GM21737 (cell line): ENCODE measurements at regions not wholly inside any gene's neighbourhood (a gene's known extent, or its start where the extent isn't known, plus 50 kb on each side); places are given as distances from the start of the nearest gene placed in this dataset.
"Not testable (repeated sequence)": the region's sequence is repeated elsewhere in the genome, so short reads cannot be mapped to it uniquely, and the experiment has no call there.

Source experiments
- ATAC-seq: cut with Tn5 transposase; IDR thresholded peaks from one replicate; pipeline ENCODE4 v1.9.1; 2021; ENCODE audit warnings: mild to moderate bottlenecking, moderate library complexity; ENCODE audit not compliant: unreplicated experiment

DNA sequence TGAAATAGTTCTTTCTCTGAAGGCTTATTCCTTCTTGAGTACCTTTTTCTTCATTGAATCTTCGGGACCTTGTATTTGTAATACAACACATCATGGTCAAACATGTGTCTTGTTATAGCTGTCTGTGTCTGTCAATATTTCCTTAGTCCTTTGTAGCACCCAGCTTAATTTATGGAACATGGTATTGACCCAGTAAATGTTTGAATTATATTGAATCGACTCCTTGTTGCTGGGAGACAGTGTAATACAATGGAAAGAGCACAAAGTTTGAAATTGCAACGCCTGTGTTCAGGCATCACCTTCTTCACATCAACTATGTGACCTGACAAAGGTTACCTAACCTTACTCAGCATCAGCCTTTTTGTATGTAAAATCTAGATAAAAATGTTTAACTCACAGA lies 267.2 kb upstream of the CYRIA start:
- no peak for ATAC-seq

DNA sequence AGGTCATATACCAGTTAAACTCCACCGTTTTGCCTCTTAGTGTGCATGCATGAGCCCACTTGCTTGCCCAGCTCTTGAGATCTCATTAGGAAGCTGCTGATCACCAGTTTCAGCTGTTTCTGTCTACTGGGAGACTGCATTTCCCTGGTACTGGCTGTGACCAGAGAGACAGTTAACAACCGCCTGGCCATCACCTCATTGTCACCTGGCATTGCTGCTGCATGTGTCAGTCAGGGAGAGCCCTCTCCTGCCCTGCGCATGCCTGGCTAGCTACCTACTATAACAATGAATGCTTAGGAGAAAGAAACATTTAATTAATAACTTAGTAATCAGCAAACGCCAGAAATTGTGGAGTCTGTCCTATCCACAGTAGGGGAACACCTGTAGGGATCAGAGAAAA lies 265.8 kb upstream of the CYRIA start:
- ATAC-seq: no peak

DNA sequence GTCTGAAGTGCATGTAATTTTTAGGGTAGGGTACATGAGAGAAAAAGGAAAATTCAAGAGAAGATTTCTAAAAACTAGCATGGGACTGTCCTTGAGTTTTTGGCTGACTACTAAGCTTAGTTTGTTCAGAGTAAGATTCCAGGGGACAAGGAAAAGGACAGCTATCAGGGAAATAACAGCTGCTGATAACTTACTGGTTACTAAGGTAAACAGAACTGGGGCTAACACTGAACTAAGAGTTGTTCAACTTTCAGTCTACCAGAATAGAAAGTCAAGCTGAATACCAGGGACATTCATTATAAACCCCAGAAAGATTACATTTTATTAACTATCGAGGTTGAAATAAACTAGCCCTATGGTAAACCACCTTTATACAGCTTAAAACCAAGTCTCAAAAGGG lies 261.8 kb upstream of the CYRIA start:
- ATAC-seq: no peak

DNA sequence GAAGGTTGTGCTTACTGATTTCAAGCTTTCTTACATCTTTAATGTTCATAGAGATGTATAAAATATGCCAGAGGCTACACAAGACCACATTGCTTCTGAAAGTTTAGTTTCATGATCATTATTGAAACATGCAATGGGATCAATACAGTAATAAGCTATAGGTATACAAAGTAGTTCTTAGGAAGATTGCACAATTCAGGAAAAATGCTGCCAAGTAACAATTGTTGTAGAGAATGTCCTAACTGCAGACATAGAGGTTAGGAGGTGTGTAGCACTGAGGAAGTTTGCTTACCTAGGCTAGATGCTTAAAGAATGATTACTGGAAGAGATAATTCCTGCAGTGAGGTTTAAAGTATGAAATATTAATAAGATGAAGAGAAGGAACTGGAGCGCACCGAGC lies 259.5 kb upstream of the CYRIA start:
- ATAC-seq: no peak

DNA sequence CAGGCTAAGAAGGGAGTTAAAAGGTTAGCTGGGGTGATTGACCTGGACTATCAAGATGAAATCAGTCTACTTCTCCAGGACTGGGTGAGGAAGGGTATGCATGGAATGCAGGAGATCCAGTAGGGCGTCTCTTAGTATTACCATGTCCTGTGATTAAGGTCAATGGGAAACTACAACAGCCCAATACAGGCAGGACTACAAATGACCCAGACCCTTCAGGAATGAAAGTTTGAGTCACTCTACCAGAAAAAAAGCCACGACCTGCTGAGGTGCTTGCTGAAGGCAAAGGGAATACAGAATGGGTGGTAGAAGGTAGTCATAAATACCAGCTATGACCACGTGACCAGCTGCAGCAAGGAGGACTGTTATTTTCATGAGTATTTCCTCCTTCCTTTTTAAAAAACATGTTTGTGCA lies 249.7 kb upstream of the CYRIA start:
- not testable (repeated sequence) for ATAC-seq

DNA sequence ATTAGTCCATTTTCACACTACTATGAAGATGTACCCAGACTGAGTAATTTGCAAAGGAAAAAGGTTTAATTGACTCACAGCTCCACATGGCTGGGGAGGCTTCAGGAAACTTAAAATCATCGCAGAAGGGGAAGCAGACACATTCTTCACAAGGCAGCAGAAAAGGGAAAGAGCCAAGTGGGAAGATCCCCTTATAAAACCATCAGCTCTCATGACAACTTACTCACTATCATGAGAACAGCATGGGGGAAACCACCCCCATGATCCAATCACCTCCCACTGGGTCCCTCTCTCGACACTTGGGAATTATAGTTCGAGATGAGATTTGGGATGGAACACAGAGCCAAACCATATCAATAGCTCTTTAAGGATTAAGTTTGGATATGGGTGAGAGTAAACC lies 246.1 kb upstream of the CYRIA start:
- no peak for ATAC-seq

DNA sequence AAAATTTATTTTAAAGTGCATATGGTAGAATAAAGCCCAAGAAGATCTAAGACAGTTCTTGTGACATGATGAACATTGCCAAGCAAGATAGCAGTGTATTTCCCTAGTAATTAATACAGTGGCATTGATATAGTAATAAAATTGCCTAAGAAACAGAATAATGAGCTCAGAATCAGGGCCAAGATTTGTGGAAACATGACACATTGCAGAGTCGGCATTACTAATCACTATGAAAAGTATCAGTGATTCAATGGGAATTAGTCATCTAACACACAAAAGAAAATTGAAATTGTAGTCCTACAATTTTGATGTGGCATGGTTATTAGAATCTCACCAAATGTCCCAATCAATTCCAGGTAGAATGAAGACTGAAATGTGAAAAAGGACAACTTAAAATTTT lies 243.0 kb upstream of the CYRIA start:
- ATAC-seq: no peak

DNA sequence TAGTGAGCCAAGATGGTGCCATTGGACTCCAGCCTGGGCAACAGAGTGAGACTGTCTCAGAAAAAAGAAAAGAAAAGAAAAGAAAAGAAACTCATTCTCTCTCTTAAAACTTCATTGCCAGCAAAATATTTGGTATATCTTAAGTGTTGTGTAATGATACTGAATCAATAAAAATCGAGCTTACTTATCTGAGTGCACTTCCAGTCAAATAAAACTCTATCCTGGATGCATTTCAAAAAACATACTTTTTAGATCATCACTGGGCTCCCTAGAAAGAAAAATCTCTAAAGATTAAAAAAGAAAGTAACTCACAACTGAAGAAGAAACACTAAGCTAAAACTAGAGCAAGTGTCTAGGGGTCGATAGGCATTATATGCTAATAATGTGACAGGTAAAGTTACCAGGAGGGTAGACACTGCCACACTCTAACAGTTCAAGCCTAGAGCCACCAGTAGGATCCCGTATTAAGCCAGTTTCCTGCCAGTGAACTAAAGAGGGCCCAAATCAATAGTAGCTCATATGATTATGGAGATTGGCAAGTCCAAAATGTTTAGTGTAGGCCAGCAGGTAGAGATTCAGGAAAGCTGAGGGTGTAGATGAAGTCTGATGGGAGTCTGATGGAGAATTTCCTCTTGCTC lies 242.1 kb upstream of the CYRIA start:
- no peak for ATAC-seq

DNA sequence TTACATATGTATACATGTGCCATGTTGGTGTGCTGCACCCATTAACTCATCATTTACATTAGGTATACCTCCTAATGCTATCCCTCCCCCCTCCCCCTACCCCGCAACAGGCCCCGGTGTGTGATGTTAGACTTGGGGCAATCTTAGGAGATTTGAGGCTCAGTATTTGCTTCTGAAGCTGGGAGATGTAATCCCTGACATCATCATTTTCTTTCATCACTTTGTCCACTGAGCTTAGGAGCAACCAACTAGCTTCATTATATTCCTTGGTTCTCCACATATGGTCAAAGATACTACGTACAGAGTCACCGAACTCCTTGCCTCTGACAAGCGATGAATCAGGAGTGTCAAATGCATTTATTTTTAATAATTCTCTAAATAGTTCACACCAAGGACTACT lies 239.7 kb upstream of the CYRIA start:
- ATAC-seq: not testable (repeated sequence)

DNA sequence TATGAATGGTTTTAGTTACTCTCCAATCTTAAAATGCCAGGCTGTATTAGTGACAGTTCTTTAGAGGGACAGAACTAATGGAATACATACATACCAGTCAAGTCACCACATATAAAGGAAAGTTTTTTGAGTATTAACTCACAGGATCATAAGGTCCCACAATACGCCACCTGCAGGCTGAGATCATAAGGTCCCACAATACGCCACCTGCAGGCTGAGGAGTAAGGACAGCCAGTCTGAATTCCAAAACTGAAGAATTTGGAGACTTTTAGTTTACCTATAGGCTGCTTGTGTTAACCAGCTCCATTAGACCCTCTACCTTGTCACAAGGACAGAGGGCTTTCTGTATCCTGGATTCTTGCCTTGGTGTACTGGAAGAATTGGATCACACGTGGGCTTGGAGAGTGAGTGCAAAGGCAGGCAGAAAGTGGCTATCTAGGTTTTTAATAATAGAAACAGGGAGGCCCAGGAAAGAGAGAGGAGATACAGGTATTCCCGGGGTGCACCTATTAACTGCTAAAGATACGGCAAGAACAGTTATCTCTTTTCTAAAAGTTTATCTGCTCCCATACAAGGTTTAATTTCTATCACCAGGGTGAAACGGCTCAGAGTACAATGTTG lies 234.9 kb upstream of the CYRIA start:
- no peak for ATAC-seq

DNA sequence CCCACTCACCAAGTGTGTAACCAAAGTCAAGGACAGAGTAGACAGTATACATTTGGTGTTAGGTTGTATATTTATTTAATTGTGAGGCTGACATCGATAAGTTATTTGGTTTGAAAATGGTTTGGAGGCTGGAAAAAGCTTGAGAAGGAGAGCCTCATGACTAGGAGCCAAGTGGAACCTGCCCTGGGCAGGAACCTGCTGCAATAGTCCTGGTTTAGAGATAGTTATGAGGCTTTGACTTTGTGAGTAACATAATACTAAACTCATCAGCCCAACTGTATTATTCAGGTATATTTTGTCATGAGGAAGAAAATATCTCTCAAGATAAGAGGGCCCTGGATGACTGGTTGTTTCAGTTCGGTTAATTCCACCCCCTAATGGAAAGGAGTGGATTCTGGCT lies 234.3 kb upstream of the CYRIA start:
- no peak for ATAC-seq

DNA sequence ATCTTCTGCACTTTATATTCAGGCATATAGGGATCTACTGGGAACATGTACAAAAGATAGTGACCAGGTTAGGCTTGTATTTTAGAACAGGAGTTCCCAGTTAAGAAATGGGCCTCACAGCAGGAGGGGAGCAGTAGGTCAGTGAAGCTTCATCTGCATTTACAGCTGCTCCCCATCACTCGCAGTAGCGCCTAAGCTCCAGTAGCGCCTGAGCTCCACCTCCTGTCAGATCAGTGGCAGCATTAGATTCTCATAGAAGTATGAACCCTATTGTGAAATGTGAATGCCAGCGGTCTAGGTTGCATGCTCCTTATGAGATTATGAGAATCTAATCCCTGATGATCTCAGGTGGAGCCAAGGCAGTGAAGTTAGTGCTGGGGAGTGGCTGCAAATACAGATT lies 224.4 kb upstream of the CYRIA start:
- no peak for ATAC-seq

DNA sequence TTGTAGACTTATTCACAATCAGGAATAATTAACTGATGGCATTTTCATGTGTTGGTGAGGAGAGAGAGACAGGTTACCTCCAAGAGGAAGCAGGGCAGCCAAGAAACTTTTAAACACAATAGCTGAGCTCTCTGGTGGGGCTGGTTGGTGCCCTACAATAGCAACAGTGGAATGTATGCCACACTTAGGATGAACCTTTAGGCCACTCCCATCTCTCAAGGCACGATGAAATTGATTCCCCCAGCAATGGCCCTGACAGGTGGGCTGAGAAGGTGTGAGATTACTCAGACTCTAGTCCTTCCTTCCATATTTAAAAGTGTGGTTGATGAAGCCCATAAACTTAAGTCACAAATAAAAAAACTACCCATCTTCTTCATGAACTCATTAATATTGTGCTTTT lies 219.4 kb upstream of the CYRIA start:
- no peak for ATAC-seq

DNA sequence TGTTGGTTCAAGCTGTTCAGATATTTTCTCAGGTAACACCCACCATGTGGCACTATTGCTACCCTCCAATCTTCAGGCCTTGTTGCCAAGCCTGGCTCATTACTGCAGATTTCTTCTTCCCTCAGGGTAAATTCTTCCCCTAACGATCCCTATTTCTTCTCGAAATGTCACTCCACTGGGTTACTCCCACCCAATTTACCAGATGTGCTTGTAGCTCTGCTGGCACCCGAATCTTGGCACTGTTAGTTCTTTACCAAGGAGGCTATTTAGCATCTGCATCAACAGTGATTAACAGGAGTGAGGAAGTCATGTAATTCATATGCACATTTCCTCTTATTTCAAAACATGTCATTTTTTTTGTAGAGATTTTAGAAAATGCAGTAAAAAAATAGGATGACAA lies 217.1 kb upstream of the CYRIA start:
- no peak for ATAC-seq

DNA sequence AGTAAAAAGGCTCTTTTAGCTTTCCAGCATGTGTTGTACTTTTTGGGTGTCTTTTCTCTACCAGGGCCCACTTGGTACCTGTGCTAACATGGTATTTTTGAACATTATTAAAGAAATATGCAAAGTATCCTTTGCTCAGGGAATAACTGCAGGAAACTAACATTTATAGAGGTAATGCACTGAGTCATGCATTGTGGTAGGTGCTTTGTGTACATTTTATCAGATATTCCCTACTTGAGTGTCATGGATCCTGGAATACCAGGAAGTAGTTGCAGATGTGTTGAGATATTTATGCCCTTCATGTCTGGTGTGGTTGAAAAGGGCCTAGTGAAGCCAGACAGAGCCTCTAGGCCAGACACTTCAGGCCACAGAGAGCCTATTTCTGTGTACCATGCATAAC lies 215.5 kb upstream of the CYRIA start:
- ATAC-seq: no peak

DNA sequence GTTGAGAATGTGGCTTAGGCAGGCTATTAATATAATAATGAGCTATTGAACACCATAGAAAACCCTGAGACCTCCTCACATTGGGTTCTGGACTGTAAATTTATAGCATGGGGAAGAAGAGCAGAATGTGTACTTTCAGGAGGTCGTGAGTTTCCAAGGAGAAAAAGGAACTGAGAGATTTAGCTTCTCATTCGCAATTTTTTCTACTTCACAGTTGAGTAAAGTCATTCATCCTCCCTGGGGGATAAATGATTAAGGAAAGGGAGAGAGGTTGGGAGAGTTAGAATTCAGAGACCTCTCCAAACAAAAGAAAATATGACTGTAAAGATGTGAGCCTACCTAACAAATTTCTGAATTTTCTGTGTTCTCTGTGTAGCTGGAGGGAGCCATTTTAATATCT lies 205.8 kb upstream of the CYRIA start:
- no peak for ATAC-seq

DNA sequence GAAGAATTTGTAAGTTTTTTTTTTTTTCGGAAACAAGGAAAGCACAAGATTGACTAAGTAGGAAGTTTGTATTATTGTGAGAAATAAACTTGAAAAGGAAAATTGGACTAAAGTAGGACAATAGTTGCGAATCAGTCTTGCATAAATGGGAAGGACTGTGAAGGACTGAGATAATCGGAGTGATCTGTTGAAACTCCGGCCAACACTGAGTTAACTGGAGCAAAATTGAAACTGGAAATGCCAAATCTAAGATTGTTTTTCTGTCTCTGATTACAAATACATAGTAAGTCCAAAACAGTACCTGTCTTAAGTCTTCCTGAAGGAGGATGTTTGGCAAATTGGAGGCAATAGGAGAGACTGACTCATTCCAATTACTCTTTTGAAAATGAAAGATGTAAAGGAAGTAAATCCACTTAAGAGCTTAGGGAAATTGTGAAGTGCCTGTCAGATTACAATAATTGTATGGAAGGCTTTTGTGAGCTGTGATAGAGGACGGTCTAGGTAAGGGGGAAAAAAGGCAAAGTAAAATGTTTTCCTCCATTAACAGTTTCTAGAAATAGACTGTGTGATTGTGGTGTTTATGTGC lies 204.9 kb upstream of the CYRIA start:
- ATAC-seq: no peak

DNA sequence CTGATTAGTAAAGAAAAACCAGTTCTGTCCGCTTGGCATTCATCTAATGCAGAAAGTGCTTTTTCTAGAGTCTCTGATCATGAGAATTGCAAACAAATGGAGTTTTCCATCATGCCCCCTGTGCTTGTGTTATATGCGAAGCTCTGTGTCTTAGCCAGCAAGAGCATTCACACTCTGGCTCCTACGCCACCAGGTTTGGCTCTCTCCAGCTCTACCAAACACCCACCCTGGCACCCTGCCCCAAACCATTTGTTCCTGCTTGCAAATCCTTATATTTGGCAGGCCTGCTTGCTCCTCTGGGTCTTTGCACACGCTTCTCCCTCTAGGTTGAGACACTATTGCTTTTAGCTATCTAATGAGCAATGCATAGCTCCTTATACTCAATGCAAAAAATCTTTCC lies 204.1 kb upstream of the CYRIA start:
- ATAC-seq: no peak

DNA sequence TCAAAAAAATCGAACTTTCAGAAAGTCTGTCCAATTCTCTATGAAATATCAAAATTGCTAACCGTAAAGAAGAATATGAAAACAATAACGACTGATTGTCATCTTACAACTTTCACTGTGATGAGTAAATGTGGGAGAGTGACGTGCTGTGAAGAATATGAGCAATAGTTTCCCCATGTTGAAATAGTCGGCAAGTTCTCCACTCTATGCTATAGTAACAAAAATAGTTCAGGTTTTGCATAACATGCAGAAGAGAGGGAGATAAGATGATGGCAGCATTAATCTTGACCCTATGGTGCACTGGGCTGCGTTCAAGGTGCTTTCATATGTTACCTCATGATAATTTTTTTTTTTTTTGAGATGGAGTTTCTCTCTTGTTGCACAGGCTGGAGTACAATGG lies 196.8 kb upstream of the CYRIA start:
- ATAC-seq: no peak

DNA sequence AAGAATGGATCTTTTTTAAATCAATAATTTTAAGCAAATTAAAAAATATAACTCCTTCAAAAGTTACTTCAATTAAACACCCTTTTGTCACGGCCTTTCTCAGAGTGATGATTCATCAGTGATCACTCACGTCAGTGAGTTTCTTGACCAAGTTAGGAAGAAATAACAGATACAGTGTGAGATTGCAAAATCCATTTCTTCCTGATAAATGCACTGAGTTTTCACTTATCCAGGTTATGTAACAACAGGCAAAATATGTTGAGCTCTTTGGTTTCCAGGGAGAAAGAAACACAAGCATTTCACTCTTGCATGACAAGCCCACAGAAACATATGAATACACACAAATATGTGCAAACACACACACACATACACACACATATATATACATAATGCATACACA lies 195.9 kb upstream of the CYRIA start:
- ATAC-seq: no peak

DNA sequence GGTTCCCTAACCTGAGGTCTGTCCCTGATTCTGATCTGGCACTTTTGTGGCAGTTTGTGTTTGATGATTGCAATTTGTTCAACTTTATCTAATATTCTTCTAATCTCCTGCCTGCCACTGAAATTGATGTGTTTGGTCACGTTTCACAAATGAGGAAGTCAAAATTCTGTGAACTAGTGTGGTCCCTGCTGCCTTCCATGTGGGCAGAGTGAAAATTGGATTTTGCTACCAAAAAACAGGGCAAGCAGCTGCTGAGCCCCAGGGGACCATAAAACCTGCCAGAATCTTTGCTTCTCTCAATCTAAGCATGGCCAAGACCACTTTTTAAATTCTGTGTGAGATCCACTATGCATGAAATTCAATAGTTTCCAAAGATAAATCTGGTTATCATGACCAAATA lies 195.5 kb upstream of the CYRIA start:
- ATAC-seq: no peak

DNA sequence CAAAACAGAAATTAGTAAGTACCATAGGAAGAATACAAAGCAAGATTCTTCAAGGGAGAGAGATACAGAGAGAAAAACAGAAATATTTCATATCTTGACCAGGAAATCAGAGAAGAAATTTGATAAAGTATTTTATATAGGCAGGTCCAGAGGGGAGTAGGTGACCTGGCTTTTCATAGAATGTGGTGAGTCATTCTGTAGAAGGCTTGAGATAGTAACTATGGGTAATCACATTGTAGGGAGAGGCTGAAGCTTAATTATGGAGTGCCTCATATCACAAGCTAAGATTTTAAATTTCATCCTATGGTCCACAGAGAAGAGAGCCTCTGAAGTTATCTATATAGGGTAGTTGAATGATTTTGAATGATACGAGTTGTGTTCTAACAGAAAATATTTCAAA lies 195.0 kb upstream of the CYRIA start:
- ATAC-seq: no peak

DNA sequence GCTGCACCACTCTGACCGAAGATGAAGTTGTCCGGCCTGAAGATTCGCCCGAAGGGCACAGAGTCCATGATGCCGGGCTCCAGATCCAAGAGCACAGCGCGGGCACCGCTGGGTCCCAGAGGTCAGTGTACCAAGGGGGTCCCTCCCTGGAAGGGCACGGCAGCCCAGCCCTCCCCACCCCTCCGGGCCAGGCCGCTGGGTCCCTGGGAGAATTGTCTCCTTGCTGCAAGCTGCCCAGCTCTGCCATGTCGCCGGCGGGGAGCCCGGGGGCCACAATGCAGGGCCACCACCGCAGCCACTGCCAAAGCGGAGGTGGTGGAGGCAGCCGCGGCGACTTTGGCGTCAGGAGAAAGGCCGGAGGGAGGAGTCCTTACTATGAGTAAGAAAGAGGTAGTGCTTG lies 189.5 kb upstream of the CYRIA start:
- ATAC-seq: no peak
